Fibroblast of mammary gland (primary cell): ENCODE measurements at regions not wholly inside any gene's neighbourhood (a gene's known extent, or its start where the extent isn't known, plus 50 kb on each side); places are given as distances from the start of the nearest gene placed in this dataset.
A peak's percentile ranks its signal among the peaks of the same experiment; 100 is the strongest.
"Not testable (repeated sequence)": the region's sequence is repeated elsewhere in the genome, so short reads cannot be mapped to it uniquely, and the experiment has no call there.

Experiments used
- DNase-seq: peaks from one replicate; pipeline ENCODE4 v3.0.0-alpha.2; 2010; ENCODE audit warnings: low read depth
- H3K4me3 ChIP-seq: 2 replicates; pipeline ENCODE4 v1.5.1; 2011; ENCODE audit warnings: low read depth, mild to moderate bottlenecking, low read length, moderate library complexity; ENCODE audit not compliant: control insufficient read depth
- TF ChIP-seq, protein P1 (sequence below): conservative IDR thresholded peaks from 2 replicates; pipeline ENCODE4 v1.5.1; 2011; ENCODE audit warnings: low read depth, low read length, inconsistent platforms; ENCODE audit not compliant: control insufficient read depth, insufficient read depth

DNA sequence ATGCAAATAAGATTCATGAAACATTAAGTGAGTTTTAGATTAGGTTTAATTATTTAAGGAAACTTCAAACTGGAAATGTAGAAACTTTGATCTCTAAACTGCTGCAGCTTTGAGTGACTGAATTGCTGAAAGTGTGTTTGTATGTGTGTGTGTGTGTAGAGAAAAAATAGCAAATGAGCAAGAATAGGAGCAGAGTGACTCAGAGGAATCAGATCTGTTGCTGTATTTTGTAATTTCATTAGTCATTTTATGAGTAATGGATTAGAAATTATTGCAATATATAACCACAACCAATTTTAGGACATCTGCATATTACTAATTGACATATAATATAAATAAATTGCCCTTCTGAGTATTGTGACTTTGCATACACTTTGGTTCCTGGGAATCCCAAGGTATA is 52.8 kb upstream of the SLC9A9 start:
- peak; percentile 92 for DNase-seq
- no peak overlapping the region for H3K4me3 ChIP-seq
- TF ChIP-seq, protein P1, sequence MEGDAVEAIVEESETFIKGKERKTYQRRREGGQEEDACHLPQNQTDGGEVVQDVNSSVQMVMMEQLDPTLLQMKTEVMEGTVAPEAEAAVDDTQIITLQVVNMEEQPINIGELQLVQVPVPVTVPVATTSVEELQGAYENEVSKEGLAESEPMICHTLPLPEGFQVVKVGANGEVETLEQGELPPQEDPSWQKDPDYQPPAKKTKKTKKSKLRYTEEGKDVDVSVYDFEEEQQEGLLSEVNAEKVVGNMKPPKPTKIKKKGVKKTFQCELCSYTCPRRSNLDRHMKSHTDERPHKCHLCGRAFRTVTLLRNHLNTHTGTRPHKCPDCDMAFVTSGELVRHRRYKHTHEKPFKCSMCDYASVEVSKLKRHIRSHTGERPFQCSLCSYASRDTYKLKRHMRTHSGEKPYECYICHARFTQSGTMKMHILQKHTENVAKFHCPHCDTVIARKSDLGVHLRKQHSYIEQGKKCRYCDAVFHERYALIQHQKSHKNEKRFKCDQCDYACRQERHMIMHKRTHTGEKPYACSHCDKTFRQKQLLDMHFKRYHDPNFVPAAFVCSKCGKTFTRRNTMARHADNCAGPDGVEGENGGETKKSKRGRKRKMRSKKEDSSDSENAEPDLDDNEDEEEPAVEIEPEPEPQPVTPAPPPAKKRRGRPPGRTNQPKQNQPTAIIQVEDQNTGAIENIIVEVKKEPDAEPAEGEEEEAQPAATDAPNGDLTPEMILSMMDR: no peak

DNA sequence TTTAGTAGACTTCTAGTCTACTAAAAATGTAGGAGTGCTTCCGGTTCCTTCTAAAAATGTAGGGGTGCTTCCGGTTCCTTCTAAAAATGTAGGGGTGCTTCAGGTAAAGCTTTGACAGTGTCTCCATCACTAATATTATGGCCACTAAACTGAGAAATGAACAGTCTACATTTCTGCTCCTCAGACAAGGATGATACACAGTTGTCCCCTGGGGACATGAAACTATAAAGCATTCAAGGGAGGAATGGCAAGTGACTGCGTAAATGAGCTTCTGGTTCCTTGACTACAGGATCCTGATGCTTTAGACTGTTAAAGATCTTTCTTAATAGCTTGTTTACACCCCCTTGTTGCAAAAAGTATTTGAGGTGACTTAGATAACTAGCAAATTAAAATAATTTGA is 53.9 kb upstream of the SLC9A9 start:
- peak; percentile 6 for DNase-seq
- no peak overlapping the region for H3K4me3 ChIP-seq
- TF ChIP-seq, protein P1: no peak

DNA sequence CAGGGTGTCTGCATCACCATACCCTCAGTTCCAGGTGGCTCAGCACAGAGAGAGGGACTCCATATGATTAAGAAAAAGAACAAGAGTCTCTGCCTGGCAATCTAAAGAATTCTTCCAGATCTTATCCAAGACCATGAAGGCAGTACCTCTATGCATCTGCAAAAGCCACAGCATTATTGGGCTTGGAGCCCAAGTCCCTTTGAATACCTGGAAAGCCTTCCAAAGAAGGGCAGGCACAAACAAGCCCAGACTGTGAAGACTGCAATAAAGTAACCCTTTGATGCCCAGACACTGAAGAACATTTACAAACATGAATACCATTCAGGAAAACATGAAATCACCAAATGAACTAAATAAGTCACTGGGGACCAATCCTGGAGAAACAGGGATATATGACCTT is 60.9 kb upstream of the DIPK2A start:
- TF ChIP-seq, protein P1: no peak
- H3K4me3 ChIP-seq: no peak overlapping the region
- no peak for DNase-seq

DNA sequence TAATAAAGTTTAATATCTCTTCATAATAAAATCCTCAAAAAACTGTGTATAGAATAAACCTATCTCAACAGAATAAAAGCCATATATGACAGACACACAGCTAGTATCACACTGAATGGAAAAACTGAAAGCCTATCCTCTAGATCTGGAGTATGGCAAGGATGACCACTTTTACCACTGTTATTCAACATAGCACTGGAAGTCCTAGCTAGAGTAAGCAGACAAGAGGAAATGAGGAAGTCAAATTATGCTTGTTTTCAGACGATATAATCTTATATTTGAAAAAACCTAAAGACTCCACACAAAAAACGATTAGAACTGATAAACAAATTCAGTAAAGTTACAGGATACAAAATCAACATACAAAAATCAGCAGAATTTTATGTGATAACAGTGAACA is 57.4 kb upstream of the DIPK2A start:
- no peak for DNase-seq
- H3K4me3 ChIP-seq: no peak overlapping the region
- TF ChIP-seq, protein P1: no peak

DNA sequence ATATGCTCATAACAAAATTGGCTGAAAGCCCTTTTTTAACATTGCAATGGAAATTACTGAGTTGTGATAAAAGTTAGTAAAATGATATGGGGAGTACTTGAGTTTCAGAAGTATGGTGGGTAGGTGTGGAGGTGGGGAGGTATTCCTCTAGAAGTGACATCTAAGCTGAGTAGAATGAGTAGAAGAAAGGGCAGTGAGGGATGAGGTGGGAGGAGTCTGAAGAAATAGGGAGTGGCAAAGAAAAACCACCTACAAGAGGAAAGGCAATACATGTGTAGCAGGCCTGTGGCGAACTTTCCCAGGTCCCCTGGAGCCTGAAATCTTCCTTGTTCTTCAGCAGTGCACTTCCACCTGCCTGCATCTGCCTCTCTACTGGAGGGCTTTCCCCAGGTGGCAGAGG is 52.8 kb upstream of the DIPK2A start:
- TF ChIP-seq, protein P1: no peak
- no peak overlapping the region for H3K4me3 ChIP-seq
- DNase-seq: no peak

DNA sequence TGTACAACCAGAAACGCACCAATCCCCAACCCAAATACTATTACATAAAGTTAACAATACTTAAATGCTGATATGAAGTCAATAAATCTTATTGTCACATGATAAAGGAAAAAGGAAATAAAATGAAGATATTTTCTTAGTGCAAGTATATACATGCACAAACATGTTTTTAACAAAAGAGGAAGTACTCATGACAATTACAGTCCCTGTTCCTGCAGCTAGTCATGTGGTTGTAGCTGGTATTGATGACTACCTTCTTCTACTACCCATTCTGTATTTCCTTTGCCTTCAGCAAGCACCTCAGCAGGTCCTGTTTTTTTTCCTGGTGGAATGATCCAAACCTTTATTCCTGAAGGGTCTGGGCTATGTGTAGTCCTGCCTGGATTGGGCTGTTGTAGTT is 50.4 kb upstream of the DIPK2A start:
- not testable (repeated sequence) for H3K4me3 ChIP-seq, DNase-seq
